ENCODE measurements at regions not wholly inside any gene's neighbourhood (a gene's known extent, or its start where the extent isn't known, plus 50 kb on each side); places are given as distances from the start of the nearest gene placed in this dataset.

DNA sequence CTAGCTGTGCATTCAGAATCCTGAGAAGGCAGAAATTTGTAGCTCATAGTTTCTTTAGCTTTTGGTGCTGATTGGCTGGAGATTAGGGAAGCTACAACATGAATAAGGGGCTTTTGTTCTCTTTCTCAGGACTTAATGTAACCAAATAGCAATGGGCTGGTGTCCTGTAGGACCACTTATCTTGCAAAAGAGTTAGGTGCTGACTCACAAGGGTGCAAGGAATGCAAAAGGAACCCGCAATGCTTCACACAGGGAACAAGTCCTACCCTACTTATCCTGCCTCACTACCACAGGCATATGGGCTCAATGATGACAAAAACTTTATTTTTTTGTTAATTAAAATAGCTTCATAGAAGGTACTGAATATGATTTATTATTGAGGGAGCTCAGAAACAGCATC is 541.5 kb downstream of the AMY1C start:
- TF ChIP-seq, protein P1, sequence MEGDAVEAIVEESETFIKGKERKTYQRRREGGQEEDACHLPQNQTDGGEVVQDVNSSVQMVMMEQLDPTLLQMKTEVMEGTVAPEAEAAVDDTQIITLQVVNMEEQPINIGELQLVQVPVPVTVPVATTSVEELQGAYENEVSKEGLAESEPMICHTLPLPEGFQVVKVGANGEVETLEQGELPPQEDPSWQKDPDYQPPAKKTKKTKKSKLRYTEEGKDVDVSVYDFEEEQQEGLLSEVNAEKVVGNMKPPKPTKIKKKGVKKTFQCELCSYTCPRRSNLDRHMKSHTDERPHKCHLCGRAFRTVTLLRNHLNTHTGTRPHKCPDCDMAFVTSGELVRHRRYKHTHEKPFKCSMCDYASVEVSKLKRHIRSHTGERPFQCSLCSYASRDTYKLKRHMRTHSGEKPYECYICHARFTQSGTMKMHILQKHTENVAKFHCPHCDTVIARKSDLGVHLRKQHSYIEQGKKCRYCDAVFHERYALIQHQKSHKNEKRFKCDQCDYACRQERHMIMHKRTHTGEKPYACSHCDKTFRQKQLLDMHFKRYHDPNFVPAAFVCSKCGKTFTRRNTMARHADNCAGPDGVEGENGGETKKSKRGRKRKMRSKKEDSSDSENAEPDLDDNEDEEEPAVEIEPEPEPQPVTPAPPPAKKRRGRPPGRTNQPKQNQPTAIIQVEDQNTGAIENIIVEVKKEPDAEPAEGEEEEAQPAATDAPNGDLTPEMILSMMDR (IDR thresholded peaks at IDR 0.05; ENCODE audit: low read depth, low read length, missing control alignments), result no peak
- no peak for DNase-seq (ENCODE audit: low read depth)
- no peak overlapping the region for H3K4me3 ChIP-seq (ENCODE audit: low read depth, low read length)
- in situ Hi-C loops (cut with HindIII; ENCODE audit: low sequenced_read_pairs), result no loop called here

DNA sequence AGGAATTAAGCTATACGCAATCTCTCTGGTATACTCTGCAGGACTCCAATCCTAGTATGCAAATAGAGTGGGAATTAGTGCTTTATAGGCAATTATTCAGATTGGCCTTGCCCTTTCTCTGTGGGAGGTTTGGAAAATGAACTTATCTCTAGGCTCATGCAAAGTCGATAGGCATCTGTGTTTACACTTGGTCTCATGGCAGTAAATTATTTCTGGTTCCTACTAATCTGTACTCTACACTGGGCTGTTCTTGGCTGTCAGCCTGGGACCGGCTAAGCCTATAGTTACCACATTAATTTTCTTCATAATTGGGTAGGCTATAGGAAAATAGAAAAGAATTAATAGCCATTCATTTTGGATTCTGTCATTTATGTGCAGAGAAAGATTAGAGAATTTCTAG is 544.6 kb downstream of the AMY1C start:
- no peak overlapping the region for H3K4me3 ChIP-seq (ENCODE audit: low read depth, low read length)
- TF ChIP-seq, protein P1 (IDR thresholded peaks at IDR 0.05; ENCODE audit: low read depth, low read length, missing control alignments), result no peak
- DNase-seq (ENCODE audit: low read depth), result no peak
- in situ Hi-C loops (cut with HindIII; ENCODE audit: low sequenced_read_pairs), result no loop called here

DNA sequence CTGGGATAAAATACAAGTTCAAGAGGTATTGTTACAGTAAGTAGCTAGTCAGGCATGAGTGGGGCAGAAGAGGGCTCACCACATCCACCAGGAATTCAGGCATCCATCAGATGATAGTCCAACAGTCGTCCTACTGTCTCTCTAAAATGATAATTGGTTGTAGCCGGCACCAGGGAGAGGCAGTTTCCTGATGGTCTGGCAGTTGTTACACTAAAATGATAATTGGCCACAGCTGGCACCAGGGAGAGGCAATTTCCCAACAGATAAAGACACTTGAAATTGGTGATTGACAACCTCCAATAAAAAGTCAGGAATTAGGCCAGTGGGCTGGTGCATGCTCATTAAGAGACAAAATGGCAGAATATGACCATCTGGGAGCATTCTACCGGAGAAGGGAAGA is 545.8 kb downstream of the AMY1C start:
- no peak for DNase-seq (ENCODE audit: low read depth)
- in situ Hi-C loops (cut with HindIII; ENCODE audit: low sequenced_read_pairs), result no loop called here
- H3K4me3 ChIP-seq (ENCODE audit: low read depth, low read length), result no peak overlapping the region
- TF ChIP-seq, protein P1 (IDR thresholded peaks at IDR 0.05; ENCODE audit: low read depth, low read length, missing control alignments), result no peak

DNA sequence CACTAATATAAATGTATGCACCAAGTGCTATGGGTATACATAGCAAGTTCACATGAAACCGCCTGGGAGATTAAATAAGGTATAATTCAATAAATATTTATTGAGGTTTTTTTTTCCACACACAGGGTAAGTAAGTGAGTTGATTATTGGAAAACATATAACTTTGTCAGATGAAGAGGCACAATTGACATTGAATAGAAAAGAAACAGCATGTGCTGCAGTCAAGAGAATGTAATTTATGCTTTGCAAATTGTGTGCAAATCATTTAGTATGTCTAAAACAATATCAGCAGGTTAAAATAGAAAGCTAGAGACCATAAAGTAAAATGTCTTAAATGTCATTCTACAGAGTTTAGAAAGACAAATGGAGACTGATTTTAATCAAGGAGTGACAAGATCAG is 560.0 kb downstream of the AMY1C start:
- TF ChIP-seq, protein P1 (IDR thresholded peaks at IDR 0.05; ENCODE audit: low read depth, low read length, missing control alignments), result no peak
- no peak overlapping the region for H3K4me3 ChIP-seq (ENCODE audit: low read depth, low read length)
- in situ Hi-C loops (cut with HindIII; ENCODE audit: low sequenced_read_pairs), result no loop called here
- no peak for DNase-seq (ENCODE audit: low read depth)

DNA sequence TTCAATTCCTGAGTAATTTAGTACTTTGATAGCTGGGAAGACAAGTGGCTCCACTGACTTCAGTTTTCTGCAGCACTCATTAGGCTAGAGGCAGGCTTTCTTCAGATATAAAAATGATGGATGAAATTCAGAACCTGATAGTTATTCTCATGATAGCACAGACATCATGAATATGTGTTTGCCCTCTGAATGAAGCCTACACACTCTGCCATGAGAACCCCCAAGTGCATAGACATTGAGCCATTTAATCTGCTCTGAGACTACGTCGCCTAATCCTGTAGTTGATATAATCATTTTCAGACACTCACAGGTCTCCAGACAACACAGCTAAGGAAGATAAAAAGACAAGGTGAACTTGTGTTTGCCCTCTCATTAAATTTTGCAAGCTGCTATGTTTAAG is 566.1 kb downstream of the AMY1C start:
- no peak overlapping the region for H3K4me3 ChIP-seq (ENCODE audit: low read depth, low read length)
- in situ Hi-C loops (cut with HindIII; ENCODE audit: low sequenced_read_pairs), result no loop called here
- TF ChIP-seq, protein P1 (IDR thresholded peaks at IDR 0.05; ENCODE audit: low read depth, low read length, missing control alignments), result no peak
- no peak for DNase-seq (ENCODE audit: low read depth)

DNA sequence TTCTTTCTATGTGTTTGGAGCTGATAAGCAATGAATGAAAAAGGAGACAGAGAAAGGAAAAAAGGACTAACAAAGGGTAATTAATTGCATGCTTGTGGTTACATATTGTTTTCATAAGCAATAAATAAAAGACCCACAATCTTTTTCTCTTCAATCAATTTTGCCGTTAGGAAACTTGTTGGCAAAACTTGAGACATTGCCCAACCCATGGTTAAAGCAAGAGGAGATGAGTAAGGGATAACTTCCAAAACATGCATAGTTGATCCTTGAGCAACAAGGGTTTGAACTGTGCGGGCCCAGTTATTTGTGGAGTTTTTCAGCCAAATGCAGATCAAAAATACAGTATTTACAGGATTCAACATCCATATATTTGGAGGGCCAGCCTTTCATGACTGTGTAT is 572.4 kb downstream of the AMY1C start:
- H3K4me3 ChIP-seq (ENCODE audit: low read depth, low read length), result no peak overlapping the region
- DNase-seq (ENCODE audit: low read depth), result no peak
- in situ Hi-C loops (cut with HindIII; ENCODE audit: low sequenced_read_pairs), result no loop called here
- TF ChIP-seq, protein P1 (IDR thresholded peaks at IDR 0.05; ENCODE audit: low read depth, low read length, missing control alignments), result no peak

DNA sequence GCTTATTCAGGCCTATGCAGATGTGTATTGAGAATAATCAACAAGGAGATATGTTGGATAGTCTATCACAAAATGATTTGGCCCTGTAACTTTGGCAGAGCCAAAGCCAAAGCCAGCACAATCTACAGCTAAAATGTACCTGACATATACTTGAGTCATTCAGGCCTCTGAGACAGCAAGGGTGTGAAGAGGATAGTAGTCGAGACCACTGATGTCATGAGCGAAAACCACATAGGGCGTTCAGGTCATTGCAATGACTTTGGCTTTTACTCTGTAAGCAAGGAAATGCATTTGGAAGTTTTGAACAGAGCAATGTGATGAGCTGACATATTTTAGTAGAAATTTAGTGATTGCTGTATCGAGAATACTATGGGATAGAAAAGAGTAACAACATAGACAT is 579.6 kb downstream of the AMY1C start:
- TF ChIP-seq, protein P1 (IDR thresholded peaks at IDR 0.05; ENCODE audit: low read depth, low read length, missing control alignments), result no peak
- in situ Hi-C loops (cut with HindIII; ENCODE audit: low sequenced_read_pairs), result no loop called here
- no peak overlapping the region for H3K4me3 ChIP-seq (ENCODE audit: low read depth, low read length)
- no peak for DNase-seq (ENCODE audit: low read depth)
